K562 (cell line): ENCODE measurements at regions not wholly inside any gene's neighbourhood (a gene's known extent, or its start where the extent isn't known, plus 50 kb on each side); places are given as distances from the start of the nearest gene placed in this dataset.

Source experiments
- ATAC-seq: fragments of 200-7000 bp; cut with Tn5 transposase; 3 replicates; pipeline ENCODE4 v1.9.1; 2020; ENCODE audit warnings: moderate library complexity
- BruUV-seq: library from RNA; stranded (reverse); fragments of 400-500 nt; replicated peaks from 2 replicates; lab custom pipeline; 2021; lab: Mats Ljungman, UMichigan
- CTCF ChIA-PET: fragments of 300-600 bp; formaldehyde crosslinking; extraction: SDS; loops from one replicate; lab custom pipeline; 2021; ENCODE audit warnings: low intra/inter-chr PET ratio; lab: Yijun Ruan, JAX
- POLR2A ChIA-PET: fragments of 300-600, 350-650 bp; sonication (Branson Sonifier 250); formaldehyde crosslinking; extraction: SDS; loops from one replicate; lab custom pipeline; 2021; ENCODE audit warnings: antibody characterized with exemption, inconsistent platforms; lab: Yijun Ruan, JAX
- DNase-seq, 4 experiments: peaks; one replicate each; pipeline versions ENCODE4 v3.0.0 to v3.0.0-alpha.2; 2011 to 2018; ENCODE audit warnings: low spot score in 3 of 4, mixed read lengths in 3 of 4; ENCODE audit errors: extremely low read depth in 1 of 4
- FAIRE-seq: peaks from 2 replicates; lab custom pipeline; 2011; peaks lifted over from hg19 to GRCh38; lab: Jason Lieb, UNC
- H2AFZ ChIP-seq: 2 replicates; pipeline ENCODE4 v1.6.0; 2011; ENCODE audit warnings: low read depth, low read length, control low read depth, inconsistent platforms
- H3K27ac ChIP-seq: fragments of 200-600 bp; 3 replicates; pipeline ENCODE4 v1.8.0; 2011; ENCODE audit warnings: low read depth, mild to moderate bottlenecking, control low read depth, inconsistent platforms, low read length, moderate library complexity, mixed read lengths; ENCODE audit errors: extremely low read depth
- H3K27me3 ChIP-seq, 2 experiments: fragments of 300-600 bp in 1 of 2; 2 replicates in 1 of 2; 3 replicates in 1 of 2; pipeline versions ENCODE4 v1.6.0 to v1.8.0; 2011; ENCODE audit warnings: inconsistent platforms in 2 of 2, low read length in 2 of 2, mild to moderate bottlenecking in 1 of 2, mixed read lengths in 1 of 2, moderate library complexity in 1 of 2; ENCODE audit not compliant: control insufficient read depth in 2 of 2, insufficient read depth in 2 of 2
- H3K36me3 ChIP-seq: fragments of 300-600 bp; 3 replicates; pipeline ENCODE4 v1.8.0; 2011; ENCODE audit warnings: mild to moderate bottlenecking, low read length, inconsistent platforms; ENCODE audit not compliant: control insufficient read depth, insufficient read depth
- H3K4me1 ChIP-seq, 2 experiments: fragments of 200-600 bp in 1 of 2; replicated peaks in 1 of 2; 2 replicates in 1 of 2; 3 replicates in 1 of 2; pipeline versions ENCODE4 v1.5.1 to v1.8.0; 2011; ENCODE audit warnings: inconsistent platforms in 2 of 2, low read length in 2 of 2, mild to moderate bottlenecking in 1 of 2, mixed read lengths in 1 of 2, moderate library complexity in 1 of 2; ENCODE audit not compliant: control insufficient read depth in 2 of 2, insufficient read depth in 2 of 2
- H3K4me2 ChIP-seq: 2 replicates; pipeline ENCODE4 v1.6.1; 2011; ENCODE audit warnings: low read length, control low read depth, inconsistent platforms, mixed read lengths; ENCODE audit not compliant: insufficient read depth
- H3K4me3 ChIP-seq: fragments of 200-600 bp; sonication (generic), shearing (Covaris generic); 2 replicates; pipeline ENCODE4 v1.5.1; 2016; ENCODE audit warnings: control low read depth, inconsistent platforms
- H3K79me2 ChIP-seq: fragments of 200-600 bp; 3 replicates; pipeline ENCODE4 v1.8.0; 2011; ENCODE audit warnings: low read length, inconsistent platforms; ENCODE audit not compliant: control insufficient read depth, insufficient read depth
- H3K9ac ChIP-seq, 2 experiments: 2 replicates each; pipeline versions ENCODE4 v1.6.0 to v1.6.1; 2011; ENCODE audit warnings: low read depth in 2 of 2, low read length in 2 of 2, control low read depth in 1 of 2, inconsistent platforms in 1 of 2, mild to moderate bottlenecking in 1 of 2, mixed read lengths in 1 of 2; ENCODE audit not compliant: insufficient read depth in 1 of 2
- H3K9me1 ChIP-seq: one replicate; pipeline ENCODE4 v1.6.0; 2011; ENCODE audit warnings: inconsistent platforms, mild to moderate bottlenecking, low read length, moderate library complexity; ENCODE audit not compliant: control insufficient read depth, insufficient read depth
- H3K9me3 ChIP-seq: replicated peaks from 2 replicates; pipeline ENCODE4 v1.5.1; 2011; ENCODE audit warnings: low read depth, low read length, inconsistent platforms; ENCODE audit not compliant: control insufficient read depth, insufficient read depth
- H4K20me1 ChIP-seq: replicated peaks from 2 replicates; pipeline ENCODE4 v1.6.1; 2011; ENCODE audit warnings: low read length, inconsistent platforms, mixed read lengths; ENCODE audit not compliant: control insufficient read depth, insufficient read depth
- ATF1 ChIP-seq, 2 experiments: fragments of 450-650 bp in 1 of 2; IDR thresholded peaks; 2 replicates each; pipeline ENCODE4 v1.6.1; 2016; ENCODE audit warnings: missing compliant biosample characterization in 1 of 2, missing genetic modification characterization in 1 of 2
- HOXB6 ChIP-seq: fragments of 250-450 bp; sonication (Bioruptor Pico); IDR thresholded peaks from 2 replicates; pipeline ENCODE4 v1.5.1; 2022; ENCODE audit warnings: mild to moderate bottlenecking, borderline replicate concordance
- IRF2 ChIP-seq: sonication (generic); formaldehyde crosslinking; IDR thresholded peaks from 2 replicates; pipeline ENCODE4 v1.8.1; 2022; ENCODE audit warnings: mild to moderate bottlenecking, missing genetic modification reagents
- KAT2B ChIP-seq: IDR thresholded peaks from one replicate; pipeline ENCODE4 v1.6.1; 2012; ENCODE audit warnings: low read depth, mild to moderate bottlenecking, control low read depth, inconsistent platforms, low read length, moderate library complexity
- MEF2D ChIP-seq: conservative IDR thresholded peaks from 2 replicates; pipeline ENCODE4 v1.6.1; 2016; ENCODE audit warnings: low read depth, missing genetic modification characterization, missing compliant biosample characterization
- NEUROD1 ChIP-seq: fragments of 150-350 bp; IDR thresholded peaks from 2 replicates; pipeline ENCODE4 v1.6.1; 2014; ENCODE audit warnings: borderline replicate concordance, low read length, low read depth; ENCODE audit not compliant: partially characterized antibody
- PHB ChIP-seq: fragments of 250-450 bp; sonication (Bioruptor Pico); IDR thresholded peaks from 2 replicates; pipeline ENCODE4 v1.5.0; 2021
- RBM14 ChIP-seq: fragments of 200-400 bp; formaldehyde crosslinking; IDR thresholded peaks from 2 replicates; pipeline ENCODE4 v1.6.1; 2018; ENCODE audit warnings: low read depth, mild to moderate bottlenecking, low read length, moderate library complexity, borderline replicate concordance; ENCODE audit not compliant: insufficient read depth
- SNIP1 ChIP-seq: fragments of 450-650 bp; IDR thresholded peaks from 2 replicates; pipeline ENCODE4 v1.7.1; 2017; ENCODE audit warnings: low read depth, mild to moderate bottlenecking
- SUPT5H ChIP-seq: fragments of 450-650 bp; IDR thresholded peaks from 2 replicates; pipeline ENCODE4 v1.6.1; 2016
- WHSC1 ChIP-seq: IDR thresholded peaks from one replicate; pipeline ENCODE4 v1.6.1; 2012; ENCODE audit warnings: low read length, control low read depth, inconsistent platforms
- ZBTB11 ChIP-seq, 3 experiments: fragments of 200-800 bp in 1 of 3; fragments of 250-450 bp in 1 of 3; fragments of 450-650 bp in 1 of 3; sonication (Bioruptor Pico) in 1 of 3; sonication (Bioruptor generic) in 1 of 3; formaldehyde crosslinking in 1 of 3; IDR thresholded peaks; 2 replicates each; pipeline versions ENCODE4 v1.6.1 to v1.8.0; 2016 to 2022; ENCODE audit warnings: mild to moderate bottlenecking in 2 of 3, missing genetic modification characterization in 2 of 3, missing compliant biosample characterization in 1 of 3, moderate library complexity in 1 of 3
- ZBTB8A ChIP-seq: fragments of 450-650 bp; IDR thresholded peaks from 2 replicates; pipeline ENCODE4 v1.6.1; 2018; ENCODE audit warnings: mild to moderate bottlenecking, moderate library complexity; ENCODE audit not compliant: partially characterized antibody
- ZNF134 ChIP-seq: fragments of 250-450 bp; sonication (Bioruptor Pico); conservative IDR thresholded peaks from 2 replicates; pipeline ENCODE4 v1.4.0; 2020
- ZNF589 ChIP-seq: fragments of 200-800 bp; sonication (Bioruptor generic); IDR thresholded peaks from 2 replicates; pipeline ENCODE4 v1.6.1; 2016; ENCODE audit warnings: low read depth, missing genetic modification characterization, missing compliant biosample characterization
- ZNF77 ChIP-seq: fragments of 250-450 bp; sonication (Bioruptor Pico); IDR thresholded peaks from 2 replicates; pipeline ENCODE4 v1.5.0; 2020
- WGBS: fragments of 100-300 bp; shearing (Covaris generic); methylation state at CpG from one replicate; pipeline ENCODE4 v1.1.6; 2016; ENCODE audit warnings: low coverage, mixed read lengths; ENCODE audit not compliant: insufficient coverage; ENCODE audit errors: missing lambda C conversion rate; 5-methylcytosine and 5-hydroxymethylcytosine counted together
- in situ Hi-C: fragments of 300-500 bp; cut with MboI; formaldehyde crosslinking; loops from 4 replicates; pipeline ENCODE4 v1.15.0; 2018; ENCODE audit warnings: inconsistent platforms, mixed read lengths
- intact Hi-C: fragments of 100-400 bp; cut with micrococcal nuclease; formaldehyde crosslinking; loops from 2 replicates; pipeline ENCODE4 v1.14.2; 2022

- Histone ChIP-seq H2AFZ (no peak overlapping the region), H3K9ac (no peak overlapping the region), H3K36me3 (no peaks in the 10 kb centered on the region), H3K4me2 (no peak overlapping the region), H3K27ac (no peak overlapping the region), H4K20me1 (no peaks in the 10 kb centered on the region), H3K4me3 (no peak overlapping the region), H3K27me3 (no peaks in the 10 kb centered on the region), H3K9me3 (no peaks in the 10 kb centered on the region), H3K4me1 (no peaks in the 10 kb centered on the region), H3K9me1 (no peaks in the 10 kb centered on the region), H3K79me2 (no peaks in the 10 kb centered on the region)
- ChIA-PET CTCF (no interaction called here), POLR2A (no interaction called here)
- DNase-seq, result no peak
- 0% methylated on average over 2 of the region's 3 CpGs for WGBS
- intact Hi-C loops (no loop called here), in situ Hi-C loops (no loop called here)
- no peak for ATAC-seq
- FAIRE-seq, result no peak
- no TSS peak for BruUV-seq
- TF ChIP-seq RBM14 (no peak), ZBTB8A (no peak), HOXB6 (CRISPR knock-in tag) (no peak), ZBTB11 (CRISPR knock-in tag; IDR thresholded peaks at IDR 0.05) (no peak), WHSC1 (no peak), ZNF77 (CRISPR knock-in tag) (no peak), PHB (CRISPR knock-in tag) (no peak), KAT2B (no peak), SNIP1 (no peak), ZNF134 (no peak), IRF2 (CRISPR knock-in tag) (no peak), MEF2D (no peak), ATF1 (CRISPR knock-in tag; IDR thresholded peaks at IDR 0.05) (no peak), ATF1 (tag; IDR thresholded peaks at IDR 0.05) (no peak), SUPT5H (no peak), NEUROD1 (no peak), ZNF589 (no peak)
Observed at GRCh38 chr22:34324763-34325162, 404.5 kb upstream of the LARGE1 start.
